ENCODE measurements at regions not wholly inside any gene's neighbourhood (a gene's known extent, or its start where the extent isn't known, plus 50 kb on each side); places are given as distances from the start of the nearest gene placed in this dataset.

DNA sequence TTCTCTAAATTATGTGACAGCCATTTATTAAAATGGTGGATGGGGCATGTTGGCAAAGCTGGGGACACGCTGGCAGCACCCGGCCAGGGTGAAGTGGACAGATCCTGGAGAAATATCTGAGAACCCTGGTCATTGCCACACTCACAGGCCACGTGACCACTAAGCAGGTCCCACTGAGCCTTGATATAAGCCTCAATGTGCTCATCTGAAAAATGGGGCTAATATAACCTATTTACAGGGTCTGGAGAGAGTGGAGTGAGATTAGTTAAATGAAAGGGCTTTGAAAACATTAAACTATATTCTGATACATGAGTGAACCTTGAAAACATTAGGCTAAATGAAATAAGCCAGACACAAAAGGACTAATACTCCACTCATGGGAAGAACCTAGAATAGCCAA, 108.9 kb downstream of the RBFOX3 start:
- TF ChIP-seq CTCF (IDR thresholded peaks at IDR 0.05) = no peak
- TF ChIP-seq POLR2A (IDR thresholded peaks at IDR 0.05) = no peak
